K562 (cell line): ENCODE measurements at regions not wholly inside any gene's neighbourhood (a gene's known extent, or its start where the extent isn't known, plus 50 kb on each side); places are given as distances from the start of the nearest gene placed in this dataset.

Experiments
- ATAC-seq: fragments of 200-7000 bp; cut with Tn5 transposase; 3 replicates; pipeline ENCODE4 v1.9.1; 2020; ENCODE audit warnings: moderate library complexity
- BruUV-seq: library from RNA; stranded (reverse); fragments of 400-500 nt; replicated peaks from 2 replicates; lab custom pipeline; 2021; lab: Mats Ljungman, UMichigan
- CTCF ChIA-PET: fragments of 300-600 bp; formaldehyde crosslinking; extraction: SDS; loops from one replicate; lab custom pipeline; 2021; ENCODE audit warnings: low intra/inter-chr PET ratio; lab: Yijun Ruan, JAX
- POLR2A ChIA-PET: fragments of 300-600, 350-650 bp; sonication (Branson Sonifier 250); formaldehyde crosslinking; extraction: SDS; loops from one replicate; lab custom pipeline; 2021; ENCODE audit warnings: antibody characterized with exemption, inconsistent platforms; lab: Yijun Ruan, JAX
- DNase-seq, 4 experiments: peaks; one replicate each; pipeline versions ENCODE4 v3.0.0 to v3.0.0-alpha.2; 2011 to 2018; ENCODE audit warnings: low spot score in 3 of 4, mixed read lengths in 3 of 4; ENCODE audit errors: extremely low read depth in 1 of 4
- FAIRE-seq: peaks from 2 replicates; lab custom pipeline; 2011; peaks lifted over from hg19 to GRCh38; lab: Jason Lieb, UNC
- H2AFZ ChIP-seq: 2 replicates; pipeline ENCODE4 v1.6.0; 2011; ENCODE audit warnings: low read depth, low read length, control low read depth, inconsistent platforms
- H3K27ac ChIP-seq: fragments of 200-600 bp; 3 replicates; pipeline ENCODE4 v1.8.0; 2011; ENCODE audit warnings: low read depth, mild to moderate bottlenecking, control low read depth, inconsistent platforms, low read length, moderate library complexity, mixed read lengths; ENCODE audit errors: extremely low read depth
- H3K27me3 ChIP-seq, 2 experiments: fragments of 300-600 bp in 1 of 2; 2 replicates in 1 of 2; 3 replicates in 1 of 2; pipeline versions ENCODE4 v1.6.0 to v1.8.0; 2011; ENCODE audit warnings: inconsistent platforms in 2 of 2, low read length in 2 of 2, mild to moderate bottlenecking in 1 of 2, mixed read lengths in 1 of 2, moderate library complexity in 1 of 2; ENCODE audit not compliant: control insufficient read depth in 2 of 2, insufficient read depth in 2 of 2
- H3K36me3 ChIP-seq: fragments of 300-600 bp; 3 replicates; pipeline ENCODE4 v1.8.0; 2011; ENCODE audit warnings: mild to moderate bottlenecking, low read length, inconsistent platforms; ENCODE audit not compliant: control insufficient read depth, insufficient read depth
- H3K4me1 ChIP-seq, 2 experiments: fragments of 200-600 bp in 1 of 2; replicated peaks in 1 of 2; 2 replicates in 1 of 2; 3 replicates in 1 of 2; pipeline versions ENCODE4 v1.5.1 to v1.8.0; 2011; ENCODE audit warnings: inconsistent platforms in 2 of 2, low read length in 2 of 2, mild to moderate bottlenecking in 1 of 2, mixed read lengths in 1 of 2, moderate library complexity in 1 of 2; ENCODE audit not compliant: control insufficient read depth in 2 of 2, insufficient read depth in 2 of 2
- H3K4me2 ChIP-seq: 2 replicates; pipeline ENCODE4 v1.6.1; 2011; ENCODE audit warnings: low read length, control low read depth, inconsistent platforms, mixed read lengths; ENCODE audit not compliant: insufficient read depth
- H3K4me3 ChIP-seq: fragments of 200-600 bp; sonication (generic), shearing (Covaris generic); 2 replicates; pipeline ENCODE4 v1.5.1; 2016; ENCODE audit warnings: control low read depth, inconsistent platforms
- H3K79me2 ChIP-seq: fragments of 200-600 bp; 3 replicates; pipeline ENCODE4 v1.8.0; 2011; ENCODE audit warnings: low read length, inconsistent platforms; ENCODE audit not compliant: control insufficient read depth, insufficient read depth
- H3K9ac ChIP-seq, 2 experiments: 2 replicates each; pipeline versions ENCODE4 v1.6.0 to v1.6.1; 2011; ENCODE audit warnings: low read depth in 2 of 2, low read length in 2 of 2, control low read depth in 1 of 2, inconsistent platforms in 1 of 2, mild to moderate bottlenecking in 1 of 2, mixed read lengths in 1 of 2; ENCODE audit not compliant: insufficient read depth in 1 of 2
- H3K9me1 ChIP-seq: one replicate; pipeline ENCODE4 v1.6.0; 2011; ENCODE audit warnings: inconsistent platforms, mild to moderate bottlenecking, low read length, moderate library complexity; ENCODE audit not compliant: control insufficient read depth, insufficient read depth
- H3K9me3 ChIP-seq: replicated peaks from 2 replicates; pipeline ENCODE4 v1.5.1; 2011; ENCODE audit warnings: low read depth, low read length, inconsistent platforms; ENCODE audit not compliant: control insufficient read depth, insufficient read depth
- H4K20me1 ChIP-seq: replicated peaks from 2 replicates; pipeline ENCODE4 v1.6.1; 2011; ENCODE audit warnings: low read length, inconsistent platforms, mixed read lengths; ENCODE audit not compliant: control insufficient read depth, insufficient read depth
- CBFB ChIP-seq: sonication (generic); formaldehyde crosslinking; IDR thresholded peaks from 2 replicates; pipeline ENCODE4 v1.4.0; 2020; ENCODE audit warnings: mild to moderate bottlenecking, missing genetic modification reagents
- CBX3 ChIP-seq, 2 experiments: IDR thresholded peaks; 1 replicate in 1 of 2; 2 replicates in 1 of 2; pipeline ENCODE4 v1.6.1; 2012; ENCODE audit warnings: inconsistent platforms in 2 of 2, low read length in 2 of 2, borderline replicate concordance in 1 of 2, control low read depth in 1 of 2
- CC2D1A ChIP-seq: fragments of 450-650 bp; IDR thresholded peaks from 2 replicates; pipeline ENCODE4 v1.6.1; 2017; ENCODE audit warnings: mild to moderate bottlenecking
- E4F1 ChIP-seq: fragments of 250-450 bp; sonication (Bioruptor Pico); IDR thresholded peaks from 2 replicates; pipeline ENCODE4 v1.5.0; 2021; ENCODE audit warnings: mild to moderate bottlenecking, borderline replicate concordance
- GMEB1 ChIP-seq: fragments of 250-450 bp; sonication (Bioruptor Pico); IDR thresholded peaks from 2 replicates; pipeline ENCODE4 v1.4.0; 2020; ENCODE audit warnings: mild to moderate bottlenecking
- HDAC8 ChIP-seq: fragments of 450-650 bp; IDR thresholded peaks from 2 replicates; pipeline ENCODE4 v1.6.1; 2016; ENCODE audit warnings: mild to moderate bottlenecking, missing genetic modification characterization, moderate library complexity, missing compliant biosample characterization
- MTA2 ChIP-seq: fragments of 450-650 bp; IDR thresholded peaks from 2 replicates; pipeline ENCODE4 v1.6.1; 2016; ENCODE audit warnings: low read depth
- MYC ChIP-seq, 2 experiments: fragments of 250-450 bp in 1 of 2; sonication (Bioruptor Pico) in 1 of 2; IDR thresholded peaks; 2 replicates each; pipeline versions ENCODE4 v1.5.1 to v1.6.1; 2012 to 2021; ENCODE audit warnings: low read depth in 2 of 2, borderline replicate concordance in 1 of 2, improper control_type of control experiment in 1 of 2, low read length in 1 of 2, mild to moderate bottlenecking in 1 of 2, moderate library complexity in 1 of 2
- TSHZ1 ChIP-seq: fragments of 250-450 bp; sonication (Bioruptor Pico); IDR thresholded peaks from 2 replicates; pipeline ENCODE4 v1.4.0; 2020; ENCODE audit warnings: mild to moderate bottlenecking, moderate library complexity
- WHSC1 ChIP-seq: IDR thresholded peaks from one replicate; pipeline ENCODE4 v1.6.1; 2012; ENCODE audit warnings: low read length, control low read depth, inconsistent platforms
- ZBTB2 ChIP-seq: fragments of 450-650 bp; IDR thresholded peaks from 2 replicates; pipeline ENCODE4 v1.6.1; 2016; ENCODE audit warnings: antibody characterized with exemption
- ZNF280B ChIP-seq: fragments of 250-450 bp; sonication (Bioruptor Pico); IDR thresholded peaks from 2 replicates; pipeline ENCODE4 v1.5.1; 2021; ENCODE audit warnings: mild to moderate bottlenecking
- WGBS: fragments of 100-300 bp; shearing (Covaris generic); methylation state at CpG from one replicate; pipeline ENCODE4 v1.1.6; 2016; ENCODE audit warnings: low coverage, mixed read lengths; ENCODE audit not compliant: insufficient coverage; ENCODE audit errors: missing lambda C conversion rate; 5-methylcytosine and 5-hydroxymethylcytosine counted together
- in situ Hi-C: fragments of 300-500 bp; cut with MboI; formaldehyde crosslinking; loops from 4 replicates; pipeline ENCODE4 v1.15.0; 2018; ENCODE audit warnings: inconsistent platforms, mixed read lengths
- intact Hi-C: fragments of 100-400 bp; cut with micrococcal nuclease; formaldehyde crosslinking; loops from 2 replicates; pipeline ENCODE4 v1.14.2; 2022

- Histone ChIP-seq H3K9me3 (no peaks in the 10 kb centered on the region), H2AFZ (no peak overlapping the region), H3K9me1 (no peaks in the 10 kb centered on the region), H3K27ac (no peak overlapping the region), H3K4me3 (no peak overlapping the region), H3K9ac (no peak overlapping the region), H3K4me1 (no peaks in the 10 kb centered on the region), H3K79me2 (no peaks in the 10 kb centered on the region), H4K20me1 (no peaks in the 10 kb centered on the region), H3K36me3 (no peaks in the 10 kb centered on the region), H3K27me3 (no peaks in the 10 kb centered on the region), H3K4me2 (no peak overlapping the region)
- WGBS = 0% methylated on average over 2 of the region's 2 CpGs
- DNase-seq (no peak), ATAC-seq (no peak), FAIRE-seq (no peak)
- intact Hi-C loops (no loop called here), in situ Hi-C loops (no loop called here)
- ChIA-PET POLR2A (no interaction called here), CTCF (no interaction called here)
- BruUV-seq = no TSS peak
- TF ChIP-seq CBFB (no peak), WHSC1 (no peak), HDAC8 (tag) (no peak), ZBTB2 (no peak), TSHZ1 (no peak), CBX3 (IDR thresholded peaks at IDR 0.05; ENCODE audit: borderline replicate concordance in 1 of 2, low read length in 2 of 2) (no peak), MYC (IDR thresholded peaks at IDR 0.05; ENCODE audit: low read depth, low read length) (no peak), MYC (CRISPR knock-in tag; IDR thresholded peaks at IDR 0.05; ENCODE audit: borderline replicate concordance, low read depth) (no peak), GMEB1 (CRISPR knock-in tag) (no peak), E4F1 (CRISPR knock-in tag) (no peak), CC2D1A (no peak), ZNF280B (CRISPR knock-in tag) (no peak), MTA2 (no peak)
These were observed 717.3 kb upstream of the ACTRT1 start for GRCh38 chrX:128769495-128769894.
